ENCODE measurements at regions not wholly inside any gene's neighbourhood (a gene's known extent, or its start where the extent isn't known, plus 50 kb on each side); places are given as distances from the start of the nearest gene placed in this dataset.
"Not testable (repeated sequence)": the region's sequence is repeated elsewhere in the genome, so short reads cannot be mapped to it uniquely, and the experiment has no call there.

DNA sequence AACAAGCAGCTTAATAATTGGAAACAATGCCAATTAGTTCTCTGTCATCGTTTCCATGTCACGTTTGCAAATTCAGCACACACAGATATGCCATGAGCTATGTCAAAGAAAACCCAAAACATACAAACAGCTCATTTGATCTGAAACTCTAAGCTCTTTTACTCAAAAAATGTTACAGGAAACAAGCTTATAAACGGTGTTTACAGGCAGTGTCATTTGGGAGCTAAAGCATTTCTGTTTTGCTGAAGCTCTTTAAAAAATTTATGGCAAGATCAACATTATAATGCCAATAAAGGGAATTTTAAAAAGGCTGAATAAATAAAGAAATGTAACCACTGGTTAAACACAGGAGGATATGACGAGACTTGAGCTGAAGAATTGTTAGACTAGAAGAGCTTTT lies 94.0 kb upstream of the HS3ST2 start:
- Mint-ChIP-seq H3K4me1 (ENCODE audit: low read depth) (no peaks in the 10 kb centered on the region), H3K27me3 (peaks cover 5% of the 10 kb centered on the region), H3K4me3 (no peak overlapping the region), H3K27ac (no peak overlapping the region), H3K36me3 (ENCODE audit: low read depth) (no peaks in the 10 kb centered on the region), H3K9me3 (peaks cover 2% of the 10 kb centered on the region)
- ATAC-seq (no peak), DNase-seq (no peak)
- no peak for TF ChIP-seq CTCF (IDR thresholded peaks at IDR 0.05)
- intact Hi-C loops (cut with micrococcal nuclease): no loop called here
- CTCF ChIA-PET: interaction anchor here (1.2 kb wide), 1 partner anchor 16 kb away, joined by 3 read pairs; no protein-coding TSS in a partner anchor
- POLR2A ChIA-PET: interaction anchor here (0.7 kb wide), 1 partner anchor 13 kb away, joined by 3 read pairs; no protein-coding TSS in a partner anchor

DNA sequence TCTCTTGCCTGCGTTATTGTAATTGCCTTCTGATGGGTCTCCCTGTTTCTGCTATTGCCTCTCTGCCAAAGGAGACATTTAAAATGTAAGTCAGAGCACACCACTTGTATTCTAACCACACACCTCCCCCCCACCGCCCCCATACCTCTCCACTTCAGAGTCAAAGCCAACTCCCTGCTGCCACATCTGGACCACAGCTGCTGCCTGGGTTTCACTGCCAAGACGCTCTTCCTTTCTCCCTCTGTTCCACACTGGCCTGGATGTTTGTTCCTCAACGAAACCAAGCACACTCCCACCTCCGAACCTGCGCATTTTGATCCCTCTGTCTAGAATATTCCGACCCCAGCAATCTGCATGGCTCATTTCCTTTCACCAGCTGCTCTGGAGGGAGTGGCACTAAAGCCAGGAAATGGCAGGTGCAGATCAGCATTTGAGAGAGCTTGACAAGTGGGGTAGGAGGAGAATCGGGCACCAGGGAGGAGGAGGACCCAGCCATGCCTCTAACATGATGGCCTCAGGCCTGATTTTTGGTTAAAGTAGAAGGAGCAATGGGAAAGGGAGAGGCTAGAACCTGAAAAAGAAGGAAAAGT lies 92.4 kb upstream of the HS3ST2 start:
- TF ChIP-seq CTCF (IDR thresholded peaks at IDR 0.05): no peak
- Mint-ChIP-seq H3K36me3 (ENCODE audit: low read depth) (no peaks in the 10 kb centered on the region), H3K4me1 (ENCODE audit: low read depth) (no peaks in the 10 kb centered on the region), H3K9me3 (peaks cover 2% of the 10 kb centered on the region), H3K4me3 (no peak overlapping the region), H3K27me3 (peaks cover 5% of the 10 kb centered on the region), H3K27ac (no peak overlapping the region)
- DNase-seq: no peak
- intact Hi-C loops (cut with micrococcal nuclease): no loop called here
- POLR2A ChIA-PET: no interaction called here
- CTCF ChIA-PET: no interaction called here
- no peak for ATAC-seq

- H3K4me3 Mint-ChIP-seq; H3K27ac Mint-ChIP-seq; ATAC-seq; CTCF ChIA-PET; H3K9me3 Mint-ChIP-seq; POLR2A ChIA-PET; DNase-seq; H3K27me3 Mint-ChIP-seq; intact Hi-C loops (cut with micrococcal nuclease); H3K36me3 Mint-ChIP-seq (ENCODE audit: low read depth); H3K4me1 Mint-ChIP-seq (ENCODE audit: low read depth): not testable (repeated sequence)
Observed at GRCh38 chr16:22722551-22723541, 91.1 kb upstream of the HS3ST2 start.

DNA sequence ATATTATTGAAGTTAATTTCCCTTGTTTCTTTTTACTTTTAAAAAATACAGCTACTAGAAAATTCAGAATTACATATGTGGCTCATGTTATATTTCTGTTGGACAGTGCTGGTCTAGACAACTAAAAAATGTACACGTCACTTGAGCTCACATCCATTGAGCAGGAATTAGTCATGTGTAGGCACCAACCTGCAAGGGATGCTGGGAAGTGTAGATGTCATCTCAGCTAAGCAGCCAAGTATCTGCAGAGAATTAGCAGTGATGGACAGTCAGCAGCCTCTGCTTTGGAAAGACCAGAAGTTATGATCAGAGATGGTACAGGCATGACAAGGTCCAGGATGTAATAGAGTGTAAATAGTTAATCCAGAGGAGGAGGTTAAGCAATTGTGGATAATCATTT lies 87.1 kb upstream of the HS3ST2 start:
- Mint-ChIP-seq H3K36me3 (ENCODE audit: low read depth) (no peaks in the 10 kb centered on the region), H3K9me3 (no peaks in the 10 kb centered on the region), H3K27ac (no peak overlapping the region), H3K4me1 (ENCODE audit: low read depth) (no peaks in the 10 kb centered on the region), H3K4me3 (no peak overlapping the region), H3K27me3 (peaks cover 5% of the 10 kb centered on the region)
- ChIA-PET CTCF (no interaction called here), POLR2A (no interaction called here)
- ATAC-seq (no peak), DNase-seq (no peak)
- intact Hi-C loops (cut with micrococcal nuclease): no loop called here
- no peak for TF ChIP-seq CTCF (IDR thresholded peaks at IDR 0.05)

DNA sequence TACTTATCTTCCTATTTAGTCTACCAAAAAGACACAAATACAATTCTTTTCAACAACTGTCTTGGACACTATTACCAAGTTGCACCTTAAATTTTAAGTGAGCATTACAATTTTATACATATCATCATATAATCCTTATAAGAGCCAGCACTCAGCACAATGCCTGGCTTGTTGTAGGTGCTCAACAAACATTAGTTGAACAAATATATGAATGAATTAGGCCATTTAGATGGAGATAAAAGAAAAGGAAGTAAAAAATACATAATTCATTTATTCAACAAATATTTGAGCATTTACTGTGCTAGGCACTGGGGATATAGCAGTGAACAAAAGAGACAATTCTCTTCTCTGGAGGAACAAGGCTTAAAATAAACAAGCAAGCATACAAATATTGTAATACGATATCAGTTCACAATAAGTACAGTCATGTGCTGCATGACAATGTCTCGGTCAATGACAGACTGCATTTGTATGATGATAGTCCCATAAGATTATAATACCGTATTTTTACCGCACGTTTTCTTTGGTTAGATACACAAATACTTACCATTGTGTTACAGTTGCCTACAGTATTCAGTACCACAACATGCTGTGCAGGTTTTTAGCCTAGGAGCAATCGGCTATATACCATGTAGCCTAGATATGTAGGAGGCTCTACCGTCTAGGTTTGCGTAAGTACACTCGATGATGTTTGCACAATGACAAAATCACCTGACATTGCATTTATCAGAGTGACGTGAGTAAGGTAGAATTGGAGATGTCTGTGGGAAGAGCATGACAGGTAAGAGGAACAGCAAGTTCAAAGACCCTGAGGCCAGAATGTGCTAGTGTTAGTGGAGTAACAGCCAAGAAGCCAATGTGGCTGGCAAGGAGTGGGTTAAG lies 86.4 kb upstream of the HS3ST2 start:
- H3K27me3 Mint-ChIP-seq: peaks cover 7% of the 10 kb centered on the region
- no peak for ATAC-seq
- no peaks in the 10 kb centered on the region for H3K4me1 Mint-ChIP-seq (ENCODE audit: low read depth)
- no peaks in the 10 kb centered on the region for H3K9me3 Mint-ChIP-seq
- POLR2A ChIA-PET: no interaction called here
- no peak overlapping the region for H3K4me3 Mint-ChIP-seq
- CTCF ChIA-PET: no interaction called here
- intact Hi-C loops (cut with micrococcal nuclease): no loop called here
- no peak for DNase-seq
- no peaks in the 10 kb centered on the region for H3K36me3 Mint-ChIP-seq (ENCODE audit: low read depth)
- no peak for TF ChIP-seq CTCF (IDR thresholded peaks at IDR 0.05)
- no peak overlapping the region for H3K27ac Mint-ChIP-seq

All from activated CD8-positive, alpha-beta T cell treated with anti-CD3 and anti-CD28 coated beads for 36 hours (primary cell).